NCI-H345 treated with DMSO at 0.1 percent for 48 hours (cell line): ENCODE measurements at regions not wholly inside any gene's neighbourhood (a gene's known extent, or its start where the extent isn't known, plus 50 kb on each side); places are given as distances from the start of the nearest gene placed in this dataset.
"Not testable (repeated sequence)": the region's sequence is repeated elsewhere in the genome, so short reads cannot be mapped to it uniquely, and the experiment has no call there.

Source experiments
- DNase-seq: peaks from one replicate; lab custom pipeline; 2025; ENCODE audit not compliant: unreplicated experiment; lab: John Stamatoyannopoulos, UW

GRCh38 chr1:223045164-223045957 is 97.7 kb downstream of the TLR5 start:
- DNase-seq, result no peak

- DNase-seq, result no peak
Measured at GRCh38 chr1:223046011-223046410, 97.0 kb downstream of the TLR5 start.

- not testable (repeated sequence) for DNase-seq
Measured at GRCh38 chr1:223046463-223046862, 96.6 kb downstream of the TLR5 start.

- no peak for DNase-seq
Measured at GRCh38 chr1:223048026-223048425, 95.0 kb downstream of the TLR5 start.

- no peak for DNase-seq
Measured at GRCh38 chr1:223052462-223052861, 90.6 kb downstream of the TLR5 start.

GRCh38 chr1:223052931-223053330 is 90.1 kb downstream of the TLR5 start:
- no peak for DNase-seq

- no peak for DNase-seq
Measured at GRCh38 chr1:223056802-223057201, 86.2 kb downstream of the TLR5 start.

- DNase-seq, result no peak
Measured at GRCh38 chr1:223057569-223058093, 85.4 kb downstream of the TLR5 start.
